ENCODE measurements at regions not wholly inside any gene's neighbourhood (a gene's known extent, or its start where the extent isn't known, plus 50 kb on each side); places are given as distances from the start of the nearest gene placed in this dataset.

DNA sequence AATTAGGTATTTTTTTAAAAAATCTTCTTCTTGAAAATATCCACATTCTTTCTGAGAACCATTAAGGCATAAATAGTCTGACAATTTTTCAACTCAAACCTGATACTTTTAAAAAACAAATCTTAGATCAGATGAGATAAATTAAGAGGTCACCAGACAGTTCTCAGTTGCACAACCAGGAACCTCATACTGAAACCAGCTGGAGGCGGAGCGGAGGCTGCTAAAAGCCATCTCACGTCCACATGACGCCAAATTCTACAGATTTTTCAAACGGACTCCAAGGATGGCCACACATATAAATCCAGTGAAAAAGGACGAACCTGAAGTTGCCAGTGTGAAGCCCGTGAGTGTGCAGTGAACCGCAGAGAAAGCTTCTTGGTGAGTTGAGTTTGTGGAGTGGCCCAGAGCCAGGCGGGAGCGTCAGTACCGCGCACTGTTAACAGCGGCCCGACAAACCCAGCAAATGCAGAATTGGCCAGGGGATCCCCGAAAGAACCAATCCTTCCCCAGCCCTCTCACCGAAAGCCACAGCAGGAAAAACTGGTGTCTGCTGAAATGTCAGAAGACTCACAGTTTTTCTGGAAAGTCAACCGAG is 53.1 kb upstream of the BBS5 start:
- peaks cover 0 to 9% (median 2%) of the 10 kb centered on the region in 7 donors for H3K9me3 Mint-ChIP-seq
- no peak overlapping the region for H3K27ac Mint-ChIP-seq
- H3K4me3 Mint-ChIP-seq, result no peak overlapping the region
- no peaks in the 10 kb centered on the region for H3K36me3 Mint-ChIP-seq
- H3K4me1 Mint-ChIP-seq, result no peaks in the 10 kb centered on the region
- ATAC-seq (ENCODE audit: low read depth in 2 of 2), result no peak
- DNase-seq, result no peak
- H3K27me3 Mint-ChIP-seq, result peaks cover 0 to 22% (median 15%) of the 10 kb centered on the region in 3 donors

DNA sequence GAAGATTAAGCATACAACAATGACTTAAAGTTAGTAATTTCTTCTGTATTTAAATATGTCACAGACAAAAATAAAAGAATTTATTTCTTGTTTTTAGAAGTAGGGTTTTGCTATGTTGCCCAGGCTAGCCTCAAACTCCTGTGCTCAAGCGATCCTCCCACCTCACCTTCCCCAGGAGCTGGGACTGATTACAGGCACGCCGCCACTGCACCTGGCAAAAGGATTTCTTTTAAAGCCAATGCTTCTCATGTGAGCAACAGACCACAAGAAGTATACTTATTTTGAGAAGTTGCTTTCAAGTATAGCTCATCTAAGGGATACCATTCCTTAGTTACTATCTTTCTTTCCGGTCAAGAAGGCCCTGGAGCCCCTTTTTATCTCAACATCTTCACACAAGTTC is 57.2 kb upstream of the BBS5 start:
- H3K9me3 Mint-ChIP-seq, result no peaks in the 10 kb centered on the region
- no peak overlapping the region for H3K4me3 Mint-ChIP-seq
- peak overlapping the region in 1 of 6 donors; percentile 21 for H3K27ac Mint-ChIP-seq
- no peaks in the 10 kb centered on the region for H3K4me1 Mint-ChIP-seq
- H3K27me3 Mint-ChIP-seq, result peaks cover 7 to 14% (median 12%) of the 10 kb centered on the region in 3 donors
- H3K36me3 Mint-ChIP-seq, result no peaks in the 10 kb centered on the region
- no peak for DNase-seq
- ATAC-seq (ENCODE audit: low read depth in 2 of 2), result no peak

DNA sequence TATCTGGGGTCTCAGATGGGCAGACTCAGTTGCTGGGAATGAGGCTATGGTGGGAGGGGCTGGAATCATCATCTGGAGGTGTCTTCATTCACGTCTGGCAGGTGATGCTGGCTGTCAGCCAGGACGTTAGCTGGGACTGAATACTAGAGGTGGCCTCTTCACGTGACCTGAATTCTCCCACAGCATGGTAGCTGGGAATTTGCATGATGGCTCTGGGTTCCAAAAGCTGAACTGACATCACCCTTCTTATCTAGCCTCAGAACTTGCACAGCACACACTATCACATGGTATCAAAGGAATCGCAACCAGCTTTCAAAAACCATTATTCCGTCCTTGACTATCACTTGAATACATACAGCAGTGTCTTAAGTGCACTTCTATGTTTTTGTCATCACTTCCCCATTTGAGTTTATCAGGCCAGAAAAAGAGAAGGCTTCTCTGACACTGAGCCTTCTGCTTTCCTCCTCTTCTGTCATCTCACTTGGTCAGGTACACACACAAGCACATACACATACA is 53.0 kb upstream of the LRP2 start:
- no peak for ATAC-seq (ENCODE audit: low read depth in 2 of 2)
- no peak overlapping the region for H3K27ac Mint-ChIP-seq
- no peaks in the 10 kb centered on the region for H3K9me3 Mint-ChIP-seq
- no peaks in the 10 kb centered on the region for H3K4me1 Mint-ChIP-seq
- peaks cover 14 to 33% (median 21%) of the 10 kb centered on the region in 3 donors for H3K27me3 Mint-ChIP-seq
- DNase-seq, result no peak
- H3K36me3 Mint-ChIP-seq, result no peaks in the 10 kb centered on the region
- H3K4me3 Mint-ChIP-seq, result no peak overlapping the region

Data from naive B cell (primary cell).